Lung microvascular endothelial cell (primary cell): ENCODE measurements at regions not wholly inside any gene's neighbourhood (a gene's known extent, or its start where the extent isn't known, plus 50 kb on each side); places are given as distances from the start of the nearest gene placed in this dataset.

Experiments
- DNase-seq, 2 donors: peaks; one replicate each; pipeline versions ENCODE4 v3.0.0 to v3.0.0-alpha.2; 2010; ENCODE audit warnings: low read depth in 2 of 2

DNA sequence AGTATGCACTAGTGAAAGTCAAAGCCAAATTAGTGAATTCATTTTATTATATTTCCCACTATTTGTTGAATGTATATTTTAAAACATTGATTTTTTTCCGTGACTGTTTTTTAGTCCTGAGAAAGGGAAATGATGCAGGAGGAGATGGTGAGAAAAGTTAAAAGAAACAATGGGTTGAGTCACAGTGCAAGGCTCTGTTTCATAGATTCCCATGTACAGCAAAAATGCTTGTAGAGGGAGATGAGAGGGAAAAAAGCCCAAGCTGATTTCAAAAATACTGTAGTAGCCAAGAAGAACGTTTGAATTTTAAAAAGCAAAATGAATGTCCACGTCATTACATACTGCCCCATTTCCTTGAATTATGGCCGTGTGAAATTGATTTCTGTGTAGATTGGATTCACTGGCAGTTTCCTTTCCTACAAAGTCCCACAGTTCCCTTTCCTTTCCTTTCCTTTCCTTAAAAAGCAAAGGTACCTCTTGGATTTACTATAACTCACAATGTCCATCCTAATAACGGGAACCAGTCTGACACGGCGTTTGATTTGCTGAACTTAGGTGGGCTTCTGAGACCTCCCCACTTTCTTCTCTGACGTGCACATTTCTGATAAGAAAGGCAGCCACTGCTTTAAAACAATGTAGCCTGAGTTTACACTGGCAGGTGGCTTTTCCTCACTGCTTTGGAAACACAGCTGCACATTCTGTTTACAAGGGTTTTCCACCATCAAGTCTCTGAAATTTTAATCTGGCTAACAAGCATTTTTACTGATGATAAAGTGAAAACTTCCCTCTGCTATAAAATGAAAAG lies 63.7 kb downstream of the SPCS3 start:
- DNase-seq, result peak; percentile 67 to 95

DNA sequence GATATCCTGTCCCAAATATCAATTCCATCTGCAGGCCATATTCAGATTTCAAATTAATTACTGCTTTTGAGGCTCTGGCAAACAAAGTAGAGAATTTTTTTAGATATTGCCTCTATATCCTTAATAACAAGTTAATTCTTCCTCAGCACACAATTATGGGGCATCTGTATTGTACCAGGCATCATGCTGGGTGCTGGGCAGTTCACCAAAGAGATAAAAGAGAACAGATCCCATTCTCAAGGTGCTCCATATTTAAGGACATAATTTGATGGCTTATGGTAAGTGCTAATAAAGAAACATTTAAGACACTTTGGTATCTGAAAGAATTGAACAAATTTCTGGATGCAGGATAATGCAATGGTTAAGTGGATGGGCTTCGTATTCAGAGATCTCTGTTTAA lies 65.8 kb downstream of the SPCS3 start:
- DNase-seq, result no peak

DNA sequence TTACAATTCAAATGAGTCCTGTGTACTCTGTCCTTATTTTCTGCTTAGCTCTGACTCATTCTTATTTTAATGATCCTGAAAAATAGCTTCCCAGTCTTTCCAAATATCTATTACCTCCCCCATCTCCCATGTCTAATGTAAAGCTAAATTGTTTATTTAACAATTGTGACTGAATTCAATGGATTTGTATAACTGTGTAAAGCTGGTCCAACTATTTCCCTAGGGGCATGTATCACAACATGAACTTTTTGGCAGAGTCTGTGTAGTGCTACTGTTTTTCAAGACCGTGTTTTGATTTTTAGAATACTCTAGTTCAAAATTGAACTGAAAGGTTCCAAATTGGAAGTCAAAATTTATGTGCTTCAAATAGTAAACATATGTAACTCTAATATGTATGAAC lies 67.8 kb downstream of the SPCS3 start:
- DNase-seq, result no peak

DNA sequence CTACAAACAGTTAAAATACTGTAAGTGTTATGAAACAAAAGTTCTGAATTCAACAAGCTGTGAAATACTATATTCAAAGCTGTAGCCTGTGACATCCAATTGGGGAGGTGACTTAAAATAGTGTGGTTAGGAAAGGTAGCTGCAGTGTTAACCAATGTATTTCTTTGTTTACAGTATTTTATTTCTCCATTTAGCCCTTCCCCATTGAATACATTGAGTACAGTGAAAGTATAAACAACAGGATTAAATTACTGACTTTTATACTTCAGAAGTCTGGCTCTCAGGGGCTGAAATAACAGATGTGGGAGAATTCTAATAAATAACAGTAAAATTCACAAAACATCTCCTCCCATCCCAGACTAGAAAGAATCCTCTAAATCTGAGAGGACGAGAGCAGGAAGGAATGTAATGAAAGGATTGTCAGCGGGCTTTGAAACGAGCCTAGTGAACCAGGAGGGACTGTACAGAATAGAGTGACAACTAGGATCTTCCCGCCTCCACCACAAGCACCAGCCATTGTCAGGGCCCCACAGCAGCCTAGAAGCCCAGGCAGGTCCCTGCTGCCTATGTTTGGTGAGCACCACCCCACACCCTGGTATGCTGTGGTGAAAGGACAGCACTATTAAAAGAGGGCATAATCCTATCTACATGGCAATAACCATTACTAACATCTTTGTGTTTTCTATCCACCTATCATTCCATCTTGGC lies 73.7 kb downstream of the SPCS3 start:
- no peak for DNase-seq

DNA sequence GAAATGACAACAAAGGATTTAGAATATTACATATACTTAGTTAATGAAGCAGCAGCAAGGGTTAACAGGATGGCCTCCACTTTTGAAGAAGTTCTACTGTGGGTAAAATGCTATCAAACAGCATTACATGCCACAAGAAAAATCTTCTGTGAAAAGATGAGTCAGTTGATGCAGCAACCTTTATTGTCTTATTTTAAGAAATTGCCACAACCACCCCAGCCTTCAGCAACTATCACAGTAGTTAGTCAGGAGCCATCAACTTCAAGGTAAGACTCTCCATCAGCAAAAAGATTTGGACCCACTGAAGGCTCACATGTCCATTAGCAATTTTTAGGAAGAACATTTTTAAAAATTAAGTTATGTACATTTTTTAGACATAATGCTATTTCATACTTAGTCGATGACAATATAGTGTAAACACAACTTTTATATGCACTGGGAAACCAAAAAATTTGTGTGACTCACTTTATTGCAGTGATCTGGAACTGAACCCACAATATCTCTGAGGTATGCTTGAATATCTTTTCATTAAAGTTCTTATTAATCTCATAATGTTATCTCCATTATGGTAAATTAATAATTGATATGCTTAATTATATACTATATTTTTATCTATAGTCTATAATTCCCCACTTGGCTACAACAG lies 81.2 kb downstream of the SPCS3 start:
- DNase-seq, result no peak

DNA sequence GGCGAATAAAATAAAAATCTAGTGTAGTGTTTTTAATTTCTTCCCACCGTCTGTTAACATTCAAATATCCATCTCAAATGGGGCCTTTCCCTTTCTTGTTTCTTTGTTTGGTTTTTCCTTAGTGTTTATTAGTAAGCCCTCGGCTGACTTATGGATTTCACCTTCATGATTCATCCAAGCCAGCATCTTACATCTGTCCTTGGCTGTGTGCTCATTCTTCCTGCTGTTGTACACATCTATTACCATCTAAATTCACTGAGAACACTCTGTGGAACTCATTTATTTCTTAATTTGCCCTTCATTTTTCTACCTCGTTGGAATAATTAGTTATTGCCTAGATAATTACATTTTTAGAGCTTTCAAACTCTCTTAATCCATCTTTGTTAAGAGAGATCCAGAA lies 84.9 kb downstream of the SPCS3 start:
- DNase-seq, result peak in 1 of 2 donors; percentile 71

DNA sequence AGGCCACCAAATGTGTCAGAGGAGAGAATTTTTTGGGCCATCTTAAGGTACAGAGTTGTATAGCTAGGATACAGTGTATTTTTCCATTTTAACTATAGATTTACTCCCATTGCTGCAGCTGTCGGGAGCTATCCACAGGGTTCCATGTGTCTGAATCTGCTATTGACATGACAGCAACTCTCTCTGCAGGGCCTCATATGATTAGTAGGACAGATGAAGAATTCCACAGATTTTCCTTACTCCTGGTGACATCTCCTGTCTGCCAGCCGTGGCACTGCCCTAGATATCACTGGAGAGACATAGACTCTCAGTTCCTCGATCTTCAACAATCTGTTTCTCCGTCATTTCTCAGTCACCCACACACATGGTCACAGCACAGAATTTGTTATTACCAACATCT lies 86.5 kb downstream of the SPCS3 start:
- no peak for DNase-seq

DNA sequence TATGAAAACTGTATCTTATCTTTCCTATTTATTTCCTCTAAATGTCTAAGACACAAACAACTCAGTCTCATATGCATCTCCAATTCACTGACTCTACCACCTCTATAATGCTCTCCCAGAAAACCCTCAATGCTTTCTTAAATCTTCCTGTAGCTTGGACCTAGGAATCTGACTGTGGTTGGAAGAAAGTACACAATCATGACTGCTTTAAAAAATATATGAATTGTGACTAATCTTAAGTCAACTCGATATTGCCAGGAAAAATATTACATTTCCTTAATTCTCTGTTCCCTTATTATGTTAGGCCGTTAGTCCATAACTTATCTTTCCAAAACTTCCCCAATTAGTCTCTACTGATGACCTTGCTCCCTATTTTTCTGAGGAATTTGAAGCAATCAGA lies 87.0 kb downstream of the SPCS3 start:
- no peak for DNase-seq

DNA sequence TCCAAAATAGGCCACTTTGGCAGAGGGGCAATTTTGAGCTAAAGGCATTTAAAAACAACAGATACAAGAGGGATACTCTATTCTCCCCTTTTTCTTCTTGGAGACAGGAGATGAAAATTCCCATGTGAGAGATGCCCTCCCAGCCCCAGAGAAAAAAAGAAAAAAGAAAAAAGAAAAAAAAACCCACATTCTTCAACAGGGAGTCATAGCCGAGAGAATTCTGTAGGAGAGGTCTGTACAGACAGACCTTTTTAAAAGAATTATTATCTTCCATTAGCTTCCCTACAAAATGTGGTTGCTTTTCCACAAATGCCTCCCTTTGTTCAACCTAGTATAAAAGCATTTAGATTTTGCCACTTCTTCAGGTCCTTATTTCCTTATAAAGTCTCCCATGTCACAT lies 89.9 kb downstream of the SPCS3 start:
- no peak for DNase-seq

DNA sequence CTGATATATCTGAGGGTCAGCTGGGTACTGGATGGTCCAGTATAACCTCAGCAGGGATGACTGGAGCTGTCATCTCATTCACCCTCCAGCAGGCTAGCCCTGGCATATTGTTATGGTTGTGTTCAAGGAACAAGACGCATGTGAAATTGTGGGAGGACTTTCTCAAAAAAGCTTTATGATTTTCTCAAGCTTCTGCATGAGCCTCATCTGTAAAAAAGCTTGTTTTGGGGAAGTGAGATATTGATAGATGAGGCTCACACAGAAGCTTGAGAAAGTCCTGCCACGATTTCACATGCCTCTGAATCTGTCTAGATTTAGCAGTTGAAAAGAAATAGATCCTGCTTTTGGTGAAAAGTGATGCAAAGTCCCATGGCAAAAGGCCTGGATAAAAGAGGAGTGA lies 93.4 kb downstream of the SPCS3 start:
- no peak for DNase-seq

DNA sequence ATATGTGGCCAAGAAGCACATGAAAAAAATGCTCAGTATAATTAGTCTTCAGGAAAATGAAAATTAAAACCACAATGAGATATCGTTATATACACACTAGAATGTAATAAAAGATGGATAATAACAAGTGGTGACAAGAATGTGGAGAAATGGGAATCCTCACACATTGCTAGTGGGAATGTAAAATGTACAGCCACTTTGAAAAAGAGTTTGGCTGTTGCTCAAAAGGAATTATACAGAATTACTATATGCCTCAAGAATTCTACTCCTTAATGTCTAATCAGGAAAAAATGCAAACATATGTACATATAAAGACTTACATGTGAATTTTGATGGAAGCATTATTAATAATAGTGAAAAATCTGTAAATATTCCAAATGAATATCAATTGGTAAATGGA lies 102.2 kb downstream of the SPCS3 start:
- no peak for DNase-seq

DNA sequence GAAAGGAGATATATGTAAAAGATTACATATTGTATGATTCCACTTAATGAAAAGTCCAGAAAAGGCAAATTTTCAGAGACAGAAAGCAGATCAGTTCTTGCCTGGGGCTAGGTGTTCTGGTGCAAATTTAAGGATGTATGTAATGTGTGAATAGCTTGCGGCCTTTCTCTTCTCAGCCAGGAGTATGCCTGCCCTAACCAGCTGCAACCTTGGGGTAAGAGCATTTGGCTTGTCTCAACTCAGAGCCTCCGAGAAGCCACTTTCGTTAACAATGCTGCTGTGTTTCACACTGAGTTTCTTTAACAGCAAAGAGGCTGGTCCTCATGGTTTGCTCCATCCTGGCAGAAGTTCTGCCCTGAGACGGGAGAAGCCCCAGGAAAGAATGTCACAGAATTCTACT lies 102.7 kb downstream of the SPCS3 start:
- DNase-seq, result no peak

DNA sequence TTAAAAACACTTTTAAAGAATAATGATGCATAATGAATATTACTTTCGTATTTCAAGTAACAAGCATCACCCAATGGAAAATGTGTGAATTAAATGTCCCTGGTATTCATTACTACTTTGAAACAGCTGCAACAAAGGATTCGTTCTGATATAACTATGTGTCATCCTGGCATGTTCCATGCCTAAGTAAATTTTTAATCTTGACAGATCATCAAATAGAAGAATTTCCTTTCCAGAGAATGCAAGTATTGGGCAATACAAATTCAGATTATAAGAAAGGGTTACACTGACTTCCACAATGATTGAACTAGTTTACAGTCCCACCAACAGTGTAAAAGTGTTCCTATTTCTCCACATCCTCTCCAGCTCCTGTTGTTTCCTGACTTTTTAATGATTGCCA lies 105.3 kb downstream of the SPCS3 start:
- peak in 1 of 2 donors; percentile 81 for DNase-seq

DNA sequence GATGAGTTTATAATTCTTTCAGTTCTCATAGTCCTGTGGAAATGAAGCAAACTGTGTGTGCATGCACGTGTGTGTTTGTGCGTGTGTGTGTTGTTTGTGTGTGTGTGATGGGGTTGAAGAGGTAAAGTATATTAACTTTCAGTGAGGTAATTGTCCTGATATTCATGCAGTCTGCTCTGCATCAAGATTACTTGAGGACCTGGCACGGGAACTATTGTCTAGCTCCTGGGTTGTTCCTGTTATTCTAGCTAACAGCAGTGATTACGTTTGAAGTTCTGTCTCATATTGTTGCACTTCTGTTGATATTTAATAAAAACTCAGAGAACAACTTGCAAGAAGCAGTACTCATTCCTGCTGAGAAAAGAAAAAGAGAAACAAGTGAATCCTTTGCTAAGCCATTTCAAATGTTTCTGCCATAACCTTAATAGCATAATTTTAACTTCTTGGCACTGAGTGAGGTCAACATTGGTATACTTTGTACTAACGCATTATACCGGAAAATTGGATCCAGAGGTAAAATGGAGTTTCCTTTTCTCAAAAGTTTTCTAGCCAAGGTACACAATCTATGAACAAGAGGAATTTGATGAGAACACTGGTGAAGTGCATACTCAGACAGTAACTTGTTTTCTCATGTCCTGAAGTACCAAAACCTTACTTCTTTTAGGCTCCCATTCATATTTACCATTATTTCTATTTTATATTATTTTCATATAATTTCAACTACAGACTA lies 113.2 kb downstream of the SPCS3 start:
- peak in 1 of 2 donors; percentile 78 for DNase-seq

DNA sequence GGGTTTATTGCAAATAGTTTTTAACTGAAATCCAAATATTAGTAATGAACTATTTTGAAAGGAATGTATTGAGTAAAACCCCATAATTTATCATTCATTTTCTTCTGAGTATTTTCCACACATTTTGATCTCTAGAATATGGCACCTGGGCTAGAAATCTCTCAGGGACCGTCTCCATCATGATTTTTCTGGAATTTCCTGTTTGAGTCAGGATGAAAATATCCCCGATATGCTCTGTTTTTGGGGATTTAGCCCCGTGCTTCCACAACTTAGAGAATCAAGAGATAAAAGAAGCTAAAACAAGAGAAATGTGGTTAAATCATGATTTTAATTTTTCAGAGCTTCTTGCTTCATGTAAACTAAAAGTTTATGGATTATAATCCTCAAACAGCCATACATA lies 114.2 kb downstream of the SPCS3 start:
- peak in 1 of 2 donors; percentile 37 for DNase-seq

DNA sequence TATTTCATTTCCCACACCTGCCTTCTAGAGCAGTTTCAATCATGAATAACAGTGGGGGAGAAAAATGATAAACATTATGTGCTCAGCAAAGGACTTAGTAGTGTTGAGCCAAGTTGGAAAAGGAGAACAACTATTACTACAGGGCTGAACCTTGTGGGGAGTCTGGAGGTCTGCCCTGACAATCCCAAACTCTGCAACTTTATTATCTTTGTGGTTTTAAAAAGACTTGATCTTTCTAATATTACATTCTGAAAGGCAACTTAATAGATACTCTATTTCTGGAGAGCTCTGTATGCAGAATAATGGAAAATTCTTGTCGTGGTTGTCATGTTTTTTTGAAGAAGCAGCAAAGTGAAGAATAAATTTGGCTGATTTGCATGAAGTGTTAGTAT lies 116.1 kb downstream of the SPCS3 start:
- no peak for DNase-seq

DNA sequence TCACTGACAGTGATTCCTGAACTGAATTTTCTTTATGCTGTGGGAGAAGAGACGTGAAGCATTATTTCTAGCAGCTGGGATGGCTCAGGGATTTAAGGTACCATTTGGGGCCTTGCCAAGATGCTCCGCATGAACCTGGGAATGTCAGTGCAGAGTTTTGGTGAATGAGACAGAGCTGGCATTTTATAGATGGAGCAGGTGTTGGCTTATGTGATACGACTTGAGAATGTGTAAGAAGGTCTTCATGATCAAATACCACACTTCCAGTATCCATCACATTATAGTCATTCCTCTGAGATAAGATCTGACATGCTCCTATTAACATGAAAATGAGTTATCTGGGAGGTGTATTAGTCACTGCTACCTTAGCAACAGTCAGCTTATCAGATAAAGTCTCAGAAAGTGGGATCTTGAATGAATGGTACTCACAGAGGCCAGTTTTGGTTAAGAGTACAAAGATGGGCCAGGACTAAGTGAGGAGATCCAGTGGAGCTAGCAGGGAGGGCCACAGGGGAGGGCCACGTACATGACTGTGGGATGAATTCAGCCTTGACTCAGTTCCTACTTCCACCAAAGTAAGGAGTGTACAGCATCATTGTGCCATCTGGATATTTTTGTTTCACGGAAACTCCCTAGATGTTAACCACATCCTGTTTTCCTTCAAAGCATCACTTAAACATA lies 116.7 kb downstream of the SPCS3 start:
- DNase-seq, result peak in 1 of 2 donors; percentile 92

DNA sequence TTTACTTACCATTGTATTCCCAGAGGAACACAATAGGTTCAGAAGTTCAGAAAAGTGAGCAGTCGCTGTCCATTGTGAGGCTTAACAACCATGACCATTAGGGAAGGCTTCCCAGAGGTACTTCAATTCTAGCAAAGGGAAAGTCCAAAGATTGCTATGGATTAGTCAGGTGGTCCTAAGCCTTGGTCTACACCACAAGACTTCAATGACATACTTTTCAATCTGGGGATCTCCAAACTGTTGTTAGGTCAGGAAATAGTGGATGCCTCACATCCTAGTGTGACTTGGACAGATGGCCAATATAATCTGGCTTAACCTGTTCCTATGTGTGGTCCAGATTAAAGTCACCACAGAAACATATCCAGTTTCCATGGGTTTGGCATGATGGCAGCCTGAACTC lies 118.0 kb downstream of the SPCS3 start:
- DNase-seq, result peak in 1 of 2 donors; percentile 76

DNA sequence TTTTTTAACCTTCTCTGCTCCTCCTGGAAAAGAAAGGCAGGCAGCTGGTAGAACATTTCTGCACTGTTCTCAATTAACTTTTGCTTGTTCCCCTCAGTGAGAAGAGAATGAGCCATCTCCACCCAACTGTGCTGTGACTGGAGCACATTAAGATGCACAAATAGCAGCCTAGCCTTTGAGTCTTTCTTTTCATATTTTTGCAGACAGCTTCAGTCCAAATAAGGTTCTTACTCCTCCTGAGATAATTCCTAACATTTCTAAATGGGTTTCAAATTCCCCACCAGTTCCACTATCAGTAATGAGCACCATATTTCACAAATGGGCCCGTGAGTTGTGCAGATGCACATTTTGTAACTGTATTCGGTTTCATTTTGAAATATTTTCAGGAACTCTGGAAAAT lies 118.6 kb downstream of the SPCS3 start:
- no peak for DNase-seq

DNA sequence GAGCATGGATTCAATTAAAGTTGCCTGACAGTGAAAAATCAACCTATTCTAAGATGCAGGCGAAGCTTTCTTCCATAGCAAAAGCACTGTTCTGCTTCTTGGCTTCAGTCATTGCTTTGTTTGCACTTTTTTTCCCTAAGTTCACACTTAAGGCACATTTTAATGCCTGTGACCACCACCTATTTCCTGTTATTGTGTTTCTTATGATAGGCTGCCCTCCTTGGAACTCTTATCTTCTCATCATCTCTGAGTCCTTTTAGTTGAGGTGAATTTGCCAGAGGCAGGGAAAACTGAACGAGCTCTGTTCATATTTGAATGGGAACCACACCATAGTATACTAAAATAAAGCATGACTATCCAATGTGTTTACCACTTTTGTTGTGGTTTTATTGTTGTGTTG lies 119.8 kb downstream of the SPCS3 start:
- peak in 1 of 2 donors; percentile 77 for DNase-seq

DNA sequence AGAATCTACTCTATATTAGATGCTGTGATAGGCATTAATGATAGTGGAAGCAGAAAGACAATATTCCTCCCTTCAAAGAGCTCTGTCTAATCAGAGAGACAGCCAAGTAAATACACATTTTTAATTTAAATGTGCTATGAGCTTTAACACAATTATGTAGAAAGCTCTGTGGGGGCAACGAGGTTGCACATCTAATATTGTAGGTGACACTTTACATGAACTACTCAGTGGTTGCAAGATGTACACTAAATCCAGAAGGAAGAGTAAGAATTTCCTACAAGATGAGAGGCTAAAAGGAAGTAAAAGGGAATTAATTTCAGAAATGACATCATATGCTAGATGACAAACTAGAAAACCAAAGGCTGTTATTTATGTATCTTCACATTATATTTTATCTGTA lies 120.9 kb downstream of the SPCS3 start:
- DNase-seq, result no peak
